ENCODE measurements at regions not wholly inside any gene's neighbourhood (a gene's known extent, or its start where the extent isn't known, plus 50 kb on each side); places are given as distances from the start of the nearest gene placed in this dataset.

- Histone ChIP-seq H3K9me3 (no peaks in the 10 kb centered on the region), H3K4me1 (no peaks in the 10 kb centered on the region), H3K4me3 (no peak overlapping the region), H3K27me3 (no peaks in the 10 kb centered on the region), H3K36me3 (no peaks in the 10 kb centered on the region), H3K27ac (no peak overlapping the region)
- TF ChIP-seq POLR2A (IDR thresholded peaks at IDR 0.05): no peak
- TF ChIP-seq, protein P1, sequence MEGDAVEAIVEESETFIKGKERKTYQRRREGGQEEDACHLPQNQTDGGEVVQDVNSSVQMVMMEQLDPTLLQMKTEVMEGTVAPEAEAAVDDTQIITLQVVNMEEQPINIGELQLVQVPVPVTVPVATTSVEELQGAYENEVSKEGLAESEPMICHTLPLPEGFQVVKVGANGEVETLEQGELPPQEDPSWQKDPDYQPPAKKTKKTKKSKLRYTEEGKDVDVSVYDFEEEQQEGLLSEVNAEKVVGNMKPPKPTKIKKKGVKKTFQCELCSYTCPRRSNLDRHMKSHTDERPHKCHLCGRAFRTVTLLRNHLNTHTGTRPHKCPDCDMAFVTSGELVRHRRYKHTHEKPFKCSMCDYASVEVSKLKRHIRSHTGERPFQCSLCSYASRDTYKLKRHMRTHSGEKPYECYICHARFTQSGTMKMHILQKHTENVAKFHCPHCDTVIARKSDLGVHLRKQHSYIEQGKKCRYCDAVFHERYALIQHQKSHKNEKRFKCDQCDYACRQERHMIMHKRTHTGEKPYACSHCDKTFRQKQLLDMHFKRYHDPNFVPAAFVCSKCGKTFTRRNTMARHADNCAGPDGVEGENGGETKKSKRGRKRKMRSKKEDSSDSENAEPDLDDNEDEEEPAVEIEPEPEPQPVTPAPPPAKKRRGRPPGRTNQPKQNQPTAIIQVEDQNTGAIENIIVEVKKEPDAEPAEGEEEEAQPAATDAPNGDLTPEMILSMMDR (IDR thresholded peaks at IDR 0.05): no peak
- DNase-seq: no peak
- intact Hi-C loops (cut with DNase I; ENCODE audit: low total_unique reads): no loop called here
Observed at GRCh38 chr2:58635801-58636375, 394.8 kb upstream of the FANCL start.

DNA sequence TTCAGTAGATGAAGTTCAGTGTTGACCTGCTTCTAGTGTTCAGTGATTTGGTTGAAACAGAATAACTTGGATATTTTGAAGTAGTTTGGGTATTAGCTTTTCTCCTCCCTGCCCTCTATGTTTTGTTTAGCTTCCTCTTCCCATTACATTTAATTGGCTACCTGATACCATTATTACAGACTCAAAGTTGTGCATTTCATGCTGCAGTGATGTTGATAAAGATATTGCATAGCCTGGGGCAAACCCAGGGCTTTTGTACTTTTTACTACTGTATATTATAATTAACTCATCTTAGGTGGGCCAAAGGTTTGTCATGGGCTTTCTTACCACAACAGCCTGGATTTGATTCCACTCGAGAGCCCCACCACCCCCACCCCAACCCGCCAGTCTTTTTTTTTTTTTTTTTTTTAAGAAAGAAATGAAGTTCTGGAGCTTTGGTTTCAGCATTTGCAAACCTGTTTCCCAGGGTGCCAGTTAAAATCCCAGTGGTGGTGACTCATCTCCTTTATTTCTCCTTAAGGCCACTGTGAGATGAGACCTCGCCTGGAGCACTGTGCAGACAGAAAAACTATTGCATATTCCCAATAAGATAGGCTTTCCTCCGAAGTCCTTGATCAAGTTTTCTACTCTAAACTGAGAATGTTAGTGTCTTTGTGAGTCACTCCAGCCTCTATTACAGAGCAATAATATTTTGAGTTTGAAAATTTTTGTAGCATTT is 393.7 kb upstream of the FANCL start:
- intact Hi-C loops (cut with DNase I; ENCODE audit: low total_unique reads): no loop called here
- TF ChIP-seq POLR2A (IDR thresholded peaks at IDR 0.05): no peak
- TF ChIP-seq, protein P1 (IDR thresholded peaks at IDR 0.05): no peak
- no peaks in the 10 kb centered on the region for H3K4me1 ChIP-seq
- H3K27me3 ChIP-seq: no peaks in the 10 kb centered on the region
- no peak overlapping the region for H3K4me3 ChIP-seq
- no peaks in the 10 kb centered on the region for H3K9me3 ChIP-seq
- DNase-seq: no peak
- no peaks in the 10 kb centered on the region for H3K36me3 ChIP-seq
- no peak overlapping the region for H3K27ac ChIP-seq

GRCh38 chr2:58633613-58634365 is 392.7 kb upstream of the FANCL start:
- TF ChIP-seq, protein P1 (IDR thresholded peaks at IDR 0.05): no peak
- TF ChIP-seq POLR2A (IDR thresholded peaks at IDR 0.05): no peak
- DNase-seq: no peak
- H3K36me3 ChIP-seq: no peaks in the 10 kb centered on the region
- no peaks in the 10 kb centered on the region for H3K4me1 ChIP-seq
- no peaks in the 10 kb centered on the region for H3K9me3 ChIP-seq
- intact Hi-C loops (cut with DNase I; ENCODE audit: low total_unique reads): no loop called here
- no peak overlapping the region for H3K27ac ChIP-seq
- no peaks in the 10 kb centered on the region for H3K27me3 ChIP-seq
- H3K4me3 ChIP-seq: no peak overlapping the region

- Histone ChIP-seq H3K4me1 (no peaks in the 10 kb centered on the region), H3K27me3 (no peaks in the 10 kb centered on the region), H3K4me3 (no peak overlapping the region), H3K36me3 (no peaks in the 10 kb centered on the region), H3K9me3 (no peaks in the 10 kb centered on the region), H3K27ac (no peak overlapping the region)
- intact Hi-C loops (cut with DNase I; ENCODE audit: low total_unique reads): no loop called here
- TF ChIP-seq, protein P1 (IDR thresholded peaks at IDR 0.05): no peak
- no peak for TF ChIP-seq POLR2A (IDR thresholded peaks at IDR 0.05)
- no peak for DNase-seq
Observed at GRCh38 chr2:58631986-58632385, 390.9 kb upstream of the FANCL start.

- Histone ChIP-seq H3K27me3 (no peaks in the 10 kb centered on the region), H3K4me3 (no peak overlapping the region), H3K4me1 (no peaks in the 10 kb centered on the region), H3K36me3 (no peaks in the 10 kb centered on the region), H3K27ac (no peak overlapping the region), H3K9me3 (no peaks in the 10 kb centered on the region)
- no peak for DNase-seq
- TF ChIP-seq, protein P1 (IDR thresholded peaks at IDR 0.05): no peak
- TF ChIP-seq POLR2A (IDR thresholded peaks at IDR 0.05): no peak
- intact Hi-C loops (cut with DNase I; ENCODE audit: low total_unique reads): no loop called here
Observed at GRCh38 chr2:58629545-58630119, 388.5 kb upstream of the FANCL start.
